IMR-90 (cell line): ENCODE measurements at regions not wholly inside any gene's neighbourhood (a gene's known extent, or its start where the extent isn't known, plus 50 kb on each side); places are given as distances from the start of the nearest gene placed in this dataset.

ENCODE experiments used
- ATAC-seq: fragments of 200-7000 bp; cut with Tn5 transposase; 2 replicates; pipeline ENCODE4 v1.9.1; 2020; ENCODE audit warnings: low read depth, mild to moderate bottlenecking, moderate library complexity
- BruUV-seq: library from RNA; stranded (reverse); fragments of 400-500 nt; replicated peaks from 2 replicates; lab custom pipeline; 2021; lab: Mats Ljungman, UMichigan
- CTCF ChIA-PET: fragments of 300-600 bp; formaldehyde crosslinking; extraction: SDS; loops from one replicate; lab custom pipeline; 2021; ENCODE audit warnings: antibody characterized with exemption; lab: Yijun Ruan, JAX
- POLR2A ChIA-PET: fragments of 300-600 bp; sonication (Branson Sonifier 250); formaldehyde crosslinking; loops from one replicate; lab custom pipeline; 2022; ENCODE audit warnings: antibody characterized with exemption; ENCODE audit not compliant: unreplicated experiment; lab: Charles Lee
- DNase-seq: peaks from one replicate; pipeline ENCODE4 v3.0.0; 2013
- H2AFZ ChIP-seq: replicated peaks from 2 replicates; pipeline ENCODE3; 2013; ENCODE audit warnings: low read length, mild to moderate bottlenecking; ENCODE audit not compliant: poor library complexity
- H2AK5ac ChIP-seq: 2 replicates; pipeline ENCODE4 v1.6.1; 2013; ENCODE audit warnings: low read depth, low read length, inconsistent platforms
- H2AK9ac ChIP-seq: replicated peaks from 2 replicates; pipeline ENCODE3; 2013; ENCODE audit warnings: mild to moderate bottlenecking, low read depth, low read length, moderate library complexity; ENCODE audit not compliant: poor library complexity
- H2BK120ac ChIP-seq: 2 replicates; pipeline ENCODE4 v1.6.1; 2013; ENCODE audit warnings: low read depth, low read length, inconsistent platforms
- H2BK15ac ChIP-seq: 3 replicates; pipeline ENCODE4 v1.6.1; 2013; ENCODE audit warnings: low read depth, low read length, inconsistent platforms
- H2BK20ac ChIP-seq: 2 replicates; pipeline ENCODE4 v1.6.1; 2013; ENCODE audit warnings: low read depth, mild to moderate bottlenecking, inconsistent platforms, low read length, moderate library complexity
- H2BK5ac ChIP-seq: 2 replicates; pipeline ENCODE4 v1.6.1; 2013; ENCODE audit warnings: mild to moderate bottlenecking, low read depth, low read length, inconsistent platforms; ENCODE audit not compliant: poor library complexity, severe bottlenecking
- H3K14ac ChIP-seq: replicated peaks from 2 replicates; pipeline ENCODE4 v1.6.1; 2013; ENCODE audit warnings: low read depth, low read length, inconsistent platforms
- H3K18ac ChIP-seq: 2 replicates; pipeline ENCODE4 v1.6.1; 2013; ENCODE audit warnings: low read depth, low read length, control low read depth
- H3K23ac ChIP-seq: 2 replicates; pipeline ENCODE4 v1.6.1; 2013; ENCODE audit warnings: low read depth, low read length, inconsistent platforms
- H3K27ac ChIP-seq: 2 replicates; pipeline ENCODE4 v1.5.1; 2013; ENCODE audit warnings: mild to moderate bottlenecking, control low read depth, low read length; ENCODE audit not compliant: insufficient read depth
- H3K27me3 ChIP-seq: 2 replicates; pipeline ENCODE4 v1.6.1; 2013; ENCODE audit warnings: low read length; ENCODE audit not compliant: control insufficient read depth, insufficient read depth
- H3K36me3 ChIP-seq: 2 replicates; pipeline ENCODE4 v1.6.1; 2013; ENCODE audit warnings: low read length, mixed read lengths; ENCODE audit not compliant: control insufficient read depth, insufficient read depth
- H3K4ac ChIP-seq: 2 replicates; pipeline ENCODE4 v1.6.1; 2013; ENCODE audit warnings: low read depth, low read length, inconsistent platforms
- H3K4me1 ChIP-seq: 2 replicates; pipeline ENCODE4 v1.6.1; 2013; ENCODE audit warnings: low read length, mixed read lengths; ENCODE audit not compliant: control insufficient read depth, insufficient read depth
- H3K4me2 ChIP-seq: 2 replicates; pipeline ENCODE4 v1.6.1; 2013; ENCODE audit warnings: low read depth, mild to moderate bottlenecking, control low read depth, low read length, moderate library complexity
- H3K4me3 ChIP-seq: 2 replicates; pipeline ENCODE4 v1.5.1; 2013; ENCODE audit warnings: low read depth, mild to moderate bottlenecking, control low read depth, low read length, moderate library complexity; ENCODE audit not compliant: insufficient read depth
- H3K56ac ChIP-seq: 2 replicates; pipeline ENCODE4 v1.6.1; 2013; ENCODE audit warnings: low read length, inconsistent platforms; ENCODE audit not compliant: insufficient read depth; ENCODE audit errors: extremely low read depth
- H3K79me1 ChIP-seq, 2 experiments: 2 replicates each; pipeline ENCODE4 v1.6.1; 2013; ENCODE audit warnings: low read length in 2 of 2, inconsistent platforms in 1 of 2, low read depth in 1 of 2
- H3K9ac ChIP-seq: 2 replicates; pipeline ENCODE4 v1.6.1; 2013; ENCODE audit warnings: low read depth, low read length, control low read depth
- H3K9me1 ChIP-seq: 2 replicates; pipeline ENCODE4 v1.6.1; 2013; ENCODE audit warnings: low read length, inconsistent platforms; ENCODE audit not compliant: insufficient read depth
- H3K9me3 ChIP-seq: 2 replicates; pipeline ENCODE4 v1.6.1; 2013; ENCODE audit warnings: low read length; ENCODE audit not compliant: control insufficient read depth, insufficient read depth
- H4K20me1 ChIP-seq: 2 replicates; pipeline ENCODE4 v1.6.1; 2013; ENCODE audit warnings: low read length, inconsistent platforms; ENCODE audit not compliant: insufficient read depth
- H4K5ac ChIP-seq: 2 replicates; pipeline ENCODE4 v1.6.1; 2013; ENCODE audit warnings: mild to moderate bottlenecking, low read depth, low read length, control low read depth
- H4K8ac ChIP-seq, 2 experiments: 2 replicates each; pipeline ENCODE4 v1.6.1; 2013; ENCODE audit warnings: low read depth in 2 of 2, low read length in 2 of 2, control low read depth in 1 of 2, inconsistent platforms in 1 of 2
- H4K91ac ChIP-seq: 2 replicates; pipeline ENCODE4 v1.6.1; 2013; ENCODE audit warnings: low read depth, low read length, inconsistent platforms; ENCODE audit not compliant: insufficient read depth
- FOS ChIP-seq: fragments of 150-350 bp; IDR thresholded peaks from 2 replicates; pipeline ENCODE4 v1.6.1; 2016; ENCODE audit warnings: low read depth, low read length
- POLR2A ChIP-seq: IDR thresholded peaks from 2 replicates; pipeline ENCODE4 v1.6.1; 2012; ENCODE audit warnings: mild to moderate bottlenecking, low read depth, low read length
- RFX5 ChIP-seq: IDR thresholded peaks from 2 replicates; pipeline ENCODE4 v1.8.0; 2012; ENCODE audit warnings: low read depth, mild to moderate bottlenecking, low read length, moderate library complexity
- SMC3 ChIP-seq: fragments of 150-350 bp; IDR thresholded peaks from 2 replicates; pipeline ENCODE4 v1.6.1; 2016; ENCODE audit warnings: low read depth, mild to moderate bottlenecking, antibody characterized with exemption, low read length, moderate library complexity
- WGBS, 2 experiments: methylation state at CpG; one replicate each; pipeline versions ENCODE4 v1.1.5 to v1.1.7; 2013; ENCODE audit warnings: missing lambda C conversion rate in 2 of 2; ENCODE audit not compliant: insufficient read length in 1 of 2; ENCODE audit errors: extremely low coverage in 2 of 2; 5-methylcytosine and 5-hydroxymethylcytosine counted together
- dilution Hi-C: fragments of 300-500 bp; cut with HindIII; formaldehyde crosslinking; loops from one replicate; pipeline ENCODE4 v1.14.3; 2018; ENCODE audit warnings: low sequenced_read_pairs; ENCODE audit not compliant: unreplicated experiment
- in situ Hi-C: fragments of 300-500 bp; cut with MboI; formaldehyde crosslinking; loops from 3 replicates; pipeline ENCODE4 v1.14.3; 2019; ENCODE audit warnings: low sequenced_read_pairs, inconsistent platforms, mixed read lengths
- intact Hi-C: fragments of 100-400 bp; cut with micrococcal nuclease; formaldehyde crosslinking; loops from 2 replicates; pipeline ENCODE4 v1.10.0; 2022
- TF ChIP-seq, protein P1 (sequence below): fragments of 150-350 bp; IDR thresholded peaks from 2 replicates; pipeline ENCODE4 v1.6.1; 2016; ENCODE audit warnings: low read depth, mild to moderate bottlenecking, low read length, moderate library complexity, borderline replicate concordance

DNA sequence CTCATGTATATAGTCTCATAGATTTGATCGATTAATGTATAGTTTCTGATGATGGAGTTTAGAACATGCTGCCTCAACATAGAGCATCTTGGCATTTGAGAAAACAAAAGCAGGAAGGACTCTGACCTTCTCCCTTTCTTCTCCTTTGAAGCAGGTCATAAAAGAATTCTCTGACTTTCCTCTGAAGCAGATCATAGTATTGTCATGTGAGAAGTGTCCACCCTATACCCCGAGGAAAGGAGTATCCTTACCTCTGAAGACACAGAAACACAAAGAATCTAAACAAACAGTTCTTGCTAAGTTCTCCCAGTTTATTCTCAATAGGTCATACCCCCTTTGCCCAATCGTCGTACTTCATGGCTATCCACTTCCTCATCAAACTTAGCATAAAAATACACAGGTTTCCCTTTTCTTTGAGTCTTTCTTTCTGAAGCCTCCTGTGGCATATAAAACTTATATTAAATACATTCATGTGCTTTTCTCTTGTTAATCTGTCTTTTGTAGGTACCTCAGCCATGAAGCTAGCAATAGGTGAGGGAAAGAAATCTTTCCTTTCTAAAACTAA lies 194.9 kb downstream of the REEP3 start:
- H3K9ac ChIP-seq, result no peak overlapping the region
- H3K27me3 ChIP-seq, result peaks cover 2% of the 10 kb centered on the region; the same call in 1 of the 2 replicates
- no peaks in the 10 kb centered on the region for H3K9me3 ChIP-seq
- H3K9me1 ChIP-seq, result peaks cover 6% of the 10 kb centered on the region; the same call in 1 of the 2 replicates
- no peaks in the 10 kb centered on the region for H4K20me1 ChIP-seq
- no peak overlapping the region for H3K14ac ChIP-seq
- H3K4me2 ChIP-seq, result no peak overlapping the region
- CTCF ChIA-PET, result interaction anchor here (0.7 to 2.8 kb wide), 3 partner anchors 82 to 1107 kb away, joined by 3 to 10 read pairs (median 4); no protein-coding TSS in a partner anchor
- no TSS peak for BruUV-seq
- H2BK15ac ChIP-seq, result no peak overlapping the region
- no peak overlapping the region for H3K27ac ChIP-seq
- no peak overlapping the region for H3K23ac ChIP-seq
- H2BK20ac ChIP-seq, result no peak overlapping the region
- no peak overlapping the region for H4K5ac ChIP-seq
- H3K56ac ChIP-seq, result no peak overlapping the region
- H3K4me1 ChIP-seq, result peaks cover 15% of the 10 kb centered on the region
- no peak overlapping the region for H3K4ac ChIP-seq
- no CpG with 5 or more reads among the region's 4 CpGs for WGBS, 2 experiments
- dilution Hi-C loops, result loop anchor here (25.0 kb wide), 1 partner anchor 554 kb away; no protein-coding TSS in a partner anchor
- no peak overlapping the region for H2AK9ac ChIP-seq
- H4K91ac ChIP-seq, result no peak overlapping the region
- no peaks in the 10 kb centered on the region for H3K36me3 ChIP-seq
- POLR2A ChIA-PET, result no interaction called here
- DNase-seq (no peak), ATAC-seq (no peak)
- in situ Hi-C loops, result loop anchor here (10.0 kb wide), 1 partner anchor 251 kb away; the partner anchor contains the start of gene JMJD1C
- H2BK120ac ChIP-seq, result no peak overlapping the region
- intact Hi-C loops, result loop anchor here (5.0 kb wide), 1 partner anchor 249 kb away; the partner anchor contains the start of gene JMJD1C
- no peak overlapping the region for H3K4me3 ChIP-seq
- no peak overlapping the region for H2AK5ac ChIP-seq
- TF ChIP-seq, protein P1, sequence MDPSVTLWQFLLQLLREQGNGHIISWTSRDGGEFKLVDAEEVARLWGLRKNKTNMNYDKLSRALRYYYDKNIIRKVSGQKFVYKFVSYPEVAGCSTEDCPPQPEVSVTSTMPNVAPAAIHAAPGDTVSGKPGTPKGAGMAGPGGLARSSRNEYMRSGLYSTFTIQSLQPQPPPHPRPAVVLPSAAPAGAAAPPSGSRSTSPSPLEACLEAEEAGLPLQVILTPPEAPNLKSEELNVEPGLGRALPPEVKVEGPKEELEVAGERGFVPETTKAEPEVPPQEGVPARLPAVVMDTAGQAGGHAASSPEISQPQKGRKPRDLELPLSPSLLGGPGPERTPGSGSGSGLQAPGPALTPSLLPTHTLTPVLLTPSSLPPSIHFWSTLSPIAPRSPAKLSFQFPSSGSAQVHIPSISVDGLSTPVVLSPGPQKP, result no peak
- TF ChIP-seq SMC3 (no peak), POLR2A (no peak), FOS (no peak), RFX5 (no peak)
- H3K79me1 ChIP-seq, result no peaks in the 10 kb centered on the region
- no peak overlapping the region for H3K18ac ChIP-seq
- H4K8ac ChIP-seq, result no peak overlapping the region
- H2BK5ac ChIP-seq, result no peak overlapping the region
- H2AFZ ChIP-seq, result no peak overlapping the region
